K562 (cell line): ENCODE measurements at regions not wholly inside any gene's neighbourhood (a gene's known extent, or its start where the extent isn't known, plus 50 kb on each side); places are given as distances from the start of the nearest gene placed in this dataset.

Experiments
- ATAC-seq: fragments of 200-7000 bp; cut with Tn5 transposase; 3 replicates; pipeline ENCODE4 v1.9.1; 2020; ENCODE audit warnings: moderate library complexity
- BruUV-seq: library from RNA; stranded (reverse); fragments of 400-500 nt; replicated peaks from 2 replicates; lab custom pipeline; 2021; lab: Mats Ljungman, UMichigan
- CTCF ChIA-PET: fragments of 300-600 bp; formaldehyde crosslinking; extraction: SDS; loops from one replicate; lab custom pipeline; 2021; ENCODE audit warnings: low intra/inter-chr PET ratio; lab: Yijun Ruan, JAX
- POLR2A ChIA-PET: fragments of 300-600, 350-650 bp; sonication (Branson Sonifier 250); formaldehyde crosslinking; extraction: SDS; loops from one replicate; lab custom pipeline; 2021; ENCODE audit warnings: antibody characterized with exemption, inconsistent platforms; lab: Yijun Ruan, JAX
- DNase-seq, 4 experiments: peaks; one replicate each; pipeline versions ENCODE4 v3.0.0 to v3.0.0-alpha.2; 2011 to 2018; ENCODE audit warnings: low spot score in 3 of 4, mixed read lengths in 3 of 4; ENCODE audit errors: extremely low read depth in 1 of 4
- FAIRE-seq: peaks from 2 replicates; lab custom pipeline; 2011; peaks lifted over from hg19 to GRCh38; lab: Jason Lieb, UNC
- H2AFZ ChIP-seq: 2 replicates; pipeline ENCODE4 v1.6.0; 2011; ENCODE audit warnings: low read depth, low read length, control low read depth, inconsistent platforms
- H3K27ac ChIP-seq: fragments of 200-600 bp; 3 replicates; pipeline ENCODE4 v1.8.0; 2011; ENCODE audit warnings: low read depth, mild to moderate bottlenecking, control low read depth, inconsistent platforms, low read length, moderate library complexity, mixed read lengths; ENCODE audit errors: extremely low read depth
- H3K27me3 ChIP-seq, 2 experiments: fragments of 300-600 bp in 1 of 2; 2 replicates in 1 of 2; 3 replicates in 1 of 2; pipeline versions ENCODE4 v1.6.0 to v1.8.0; 2011; ENCODE audit warnings: inconsistent platforms in 2 of 2, low read length in 2 of 2, mild to moderate bottlenecking in 1 of 2, mixed read lengths in 1 of 2, moderate library complexity in 1 of 2; ENCODE audit not compliant: control insufficient read depth in 2 of 2, insufficient read depth in 2 of 2
- H3K36me3 ChIP-seq: fragments of 300-600 bp; 3 replicates; pipeline ENCODE4 v1.8.0; 2011; ENCODE audit warnings: mild to moderate bottlenecking, low read length, inconsistent platforms; ENCODE audit not compliant: control insufficient read depth, insufficient read depth
- H3K4me1 ChIP-seq, 2 experiments: fragments of 200-600 bp in 1 of 2; replicated peaks in 1 of 2; 2 replicates in 1 of 2; 3 replicates in 1 of 2; pipeline versions ENCODE4 v1.5.1 to v1.8.0; 2011; ENCODE audit warnings: inconsistent platforms in 2 of 2, low read length in 2 of 2, mild to moderate bottlenecking in 1 of 2, mixed read lengths in 1 of 2, moderate library complexity in 1 of 2; ENCODE audit not compliant: control insufficient read depth in 2 of 2, insufficient read depth in 2 of 2
- H3K4me2 ChIP-seq: 2 replicates; pipeline ENCODE4 v1.6.1; 2011; ENCODE audit warnings: low read length, control low read depth, inconsistent platforms, mixed read lengths; ENCODE audit not compliant: insufficient read depth
- H3K4me3 ChIP-seq: fragments of 200-600 bp; sonication (generic), shearing (Covaris generic); 2 replicates; pipeline ENCODE4 v1.5.1; 2016; ENCODE audit warnings: control low read depth, inconsistent platforms
- H3K79me2 ChIP-seq: fragments of 200-600 bp; 3 replicates; pipeline ENCODE4 v1.8.0; 2011; ENCODE audit warnings: low read length, inconsistent platforms; ENCODE audit not compliant: control insufficient read depth, insufficient read depth
- H3K9ac ChIP-seq, 2 experiments: 2 replicates each; pipeline versions ENCODE4 v1.6.0 to v1.6.1; 2011; ENCODE audit warnings: low read depth in 2 of 2, low read length in 2 of 2, control low read depth in 1 of 2, inconsistent platforms in 1 of 2, mild to moderate bottlenecking in 1 of 2, mixed read lengths in 1 of 2; ENCODE audit not compliant: insufficient read depth in 1 of 2
- H3K9me1 ChIP-seq: one replicate; pipeline ENCODE4 v1.6.0; 2011; ENCODE audit warnings: inconsistent platforms, mild to moderate bottlenecking, low read length, moderate library complexity; ENCODE audit not compliant: control insufficient read depth, insufficient read depth
- H3K9me3 ChIP-seq: replicated peaks from 2 replicates; pipeline ENCODE4 v1.5.1; 2011; ENCODE audit warnings: low read depth, low read length, inconsistent platforms; ENCODE audit not compliant: control insufficient read depth, insufficient read depth
- H4K20me1 ChIP-seq: replicated peaks from 2 replicates; pipeline ENCODE4 v1.6.1; 2011; ENCODE audit warnings: low read length, inconsistent platforms, mixed read lengths; ENCODE audit not compliant: control insufficient read depth, insufficient read depth
- KDM1A ChIP-seq, 2 experiments: fragments of 450-650 bp; IDR thresholded peaks; 2 replicates each; pipeline ENCODE4 v1.6.1; 2016; ENCODE audit warnings: mild to moderate bottlenecking in 2 of 2
- NR2F6 ChIP-seq: fragments of 450-650 bp; formaldehyde crosslinking; IDR thresholded peaks from 2 replicates; pipeline ENCODE4 v1.4.0; 2020; ENCODE audit warnings: mild to moderate bottlenecking
- RAD51 ChIP-seq: fragments of 450-650 bp; IDR thresholded peaks from 2 replicates; pipeline ENCODE4 v1.7.1; 2016; ENCODE audit warnings: low read depth, mild to moderate bottlenecking, borderline replicate concordance
- ZC3H8 ChIP-seq: fragments of 450-650 bp; IDR thresholded peaks from 2 replicates; pipeline ENCODE4 v1.6.1; 2017
- ZNF232 ChIP-seq: sonication (generic); formaldehyde crosslinking; IDR thresholded peaks from 2 replicates; pipeline ENCODE4 v1.8.0; 2022; ENCODE audit warnings: mild to moderate bottlenecking, missing genetic modification reagents
- ZNF280B ChIP-seq: fragments of 250-450 bp; sonication (Bioruptor Pico); IDR thresholded peaks from 2 replicates; pipeline ENCODE4 v1.5.1; 2021; ENCODE audit warnings: mild to moderate bottlenecking
- WGBS: fragments of 100-300 bp; shearing (Covaris generic); methylation state at CpG from one replicate; pipeline ENCODE4 v1.1.6; 2016; ENCODE audit warnings: low coverage, mixed read lengths; ENCODE audit not compliant: insufficient coverage; ENCODE audit errors: missing lambda C conversion rate; 5-methylcytosine and 5-hydroxymethylcytosine counted together
- in situ Hi-C: fragments of 300-500 bp; cut with MboI; formaldehyde crosslinking; loops from 4 replicates; pipeline ENCODE4 v1.15.0; 2018; ENCODE audit warnings: inconsistent platforms, mixed read lengths
- intact Hi-C: fragments of 100-400 bp; cut with micrococcal nuclease; formaldehyde crosslinking; loops from 2 replicates; pipeline ENCODE4 v1.14.2; 2022

GRCh38 chr7:84547331-84547730, 352.7 kb upstream of the SEMA3A start:
- Histone ChIP-seq H3K36me3 (no peaks in the 10 kb centered on the region), H3K4me1 (no peaks in the 10 kb centered on the region; a peak in 1 of 5 replicates), H4K20me1 (no peaks in the 10 kb centered on the region), H3K4me2 (no peak overlapping the region), H3K27me3 (no peaks in the 10 kb centered on the region), H3K9me1 (no peaks in the 10 kb centered on the region), H3K27ac (no peak overlapping the region), H3K9ac (no peak overlapping the region), H3K79me2 (no peaks in the 10 kb centered on the region), H3K4me3 (no peak overlapping the region), H3K9me3 (no peaks in the 10 kb centered on the region), H2AFZ (no peak overlapping the region)
- TF ChIP-seq ZNF280B (CRISPR knock-in tag) (no peak), NR2F6 (CRISPR knock-in tag) (no peak), ZNF232 (CRISPR knock-in tag) (no peak), KDM1A (IDR thresholded peaks at IDR 0.05) (no peak)
- FAIRE-seq (no peak), DNase-seq (no peak), ATAC-seq (no peak)
- 2% methylated on average over 2 of the region's 2 CpGs for WGBS
- in situ Hi-C loops (no loop called here), intact Hi-C loops (no loop called here)
- POLR2A ChIA-PET: no interaction called here
- CTCF ChIA-PET: no interaction called here
- no TSS peak for BruUV-seq

DNA sequence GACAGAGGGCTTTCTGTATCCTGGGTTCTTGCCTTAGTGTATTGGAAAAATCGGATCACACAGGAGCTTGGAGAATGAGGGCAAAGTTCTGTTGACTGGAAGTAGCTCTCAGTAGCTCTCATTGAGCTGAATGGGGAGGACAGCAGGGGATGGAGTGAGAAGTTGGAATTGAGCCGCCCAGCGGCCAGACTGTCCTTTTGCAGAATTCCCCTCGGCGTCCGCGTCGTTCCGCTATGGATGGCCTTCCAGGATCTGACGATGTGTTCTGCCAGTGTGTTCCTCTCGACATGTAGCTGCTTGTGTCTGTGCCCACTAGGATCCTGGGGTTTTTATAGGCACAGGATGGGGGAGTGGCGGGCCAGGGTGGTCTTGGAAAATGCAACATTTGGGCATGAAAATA, 351.8 kb upstream of the SEMA3A start:
- no peaks in the 10 kb centered on the region for H3K36me3 ChIP-seq
- no peaks in the 10 kb centered on the region for H4K20me1 ChIP-seq
- FAIRE-seq (no peak), ATAC-seq (no peak), DNase-seq (no peak)
- ChIA-PET POLR2A (no interaction called here), CTCF (no interaction called here)
- in situ Hi-C loops: no loop called here
- no peak overlapping the region for H2AFZ ChIP-seq
- no peak overlapping the region for H3K4me2 ChIP-seq
- H3K79me2 ChIP-seq: no peaks in the 10 kb centered on the region
- H3K9ac ChIP-seq: no peak overlapping the region
- no peaks in the 10 kb centered on the region for H3K9me3 ChIP-seq
- WGBS: 35% methylated on average over 12 of the region's 12 CpGs
- no peaks in the 10 kb centered on the region; a peak in 1 of 5 replicates for H3K4me1 ChIP-seq
- no peaks in the 10 kb centered on the region for H3K9me1 ChIP-seq
- intact Hi-C loops: no loop called here
- no peaks in the 10 kb centered on the region for H3K27me3 ChIP-seq
- H3K4me3 ChIP-seq: no peak overlapping the region
- H3K27ac ChIP-seq: no peak overlapping the region
- BruUV-seq: no TSS peak
- TF ChIP-seq KDM1A (IDR thresholded peaks at IDR 0.05) (no peak), ZC3H8 (no peak), RAD51 (no peak)
